K562 (cell line): ENCODE measurements at regions not wholly inside any gene's neighbourhood (a gene's known extent, or its start where the extent isn't known, plus 50 kb on each side); places are given as distances from the start of the nearest gene placed in this dataset.

Source experiments
- ATAC-seq: fragments of 200-7000 bp; cut with Tn5 transposase; 3 replicates; pipeline ENCODE4 v1.9.1; 2020; ENCODE audit warnings: moderate library complexity
- BruUV-seq: library from RNA; stranded (reverse); fragments of 400-500 nt; replicated peaks from 2 replicates; lab custom pipeline; 2021; lab: Mats Ljungman, UMichigan
- CTCF ChIA-PET: fragments of 300-600 bp; formaldehyde crosslinking; extraction: SDS; loops from one replicate; lab custom pipeline; 2021; ENCODE audit warnings: low intra/inter-chr PET ratio; lab: Yijun Ruan, JAX
- POLR2A ChIA-PET: fragments of 300-600, 350-650 bp; sonication (Branson Sonifier 250); formaldehyde crosslinking; extraction: SDS; loops from one replicate; lab custom pipeline; 2021; ENCODE audit warnings: antibody characterized with exemption, inconsistent platforms; lab: Yijun Ruan, JAX
- DNase-seq, 4 experiments: peaks; one replicate each; pipeline versions ENCODE4 v3.0.0 to v3.0.0-alpha.2; 2011 to 2018; ENCODE audit warnings: low spot score in 3 of 4, mixed read lengths in 3 of 4; ENCODE audit errors: extremely low read depth in 1 of 4
- FAIRE-seq: peaks from 2 replicates; lab custom pipeline; 2011; peaks lifted over from hg19 to GRCh38; lab: Jason Lieb, UNC
- H2AFZ ChIP-seq: 2 replicates; pipeline ENCODE4 v1.6.0; 2011; ENCODE audit warnings: low read depth, low read length, control low read depth, inconsistent platforms
- H3K27ac ChIP-seq: fragments of 200-600 bp; 3 replicates; pipeline ENCODE4 v1.8.0; 2011; ENCODE audit warnings: low read depth, mild to moderate bottlenecking, control low read depth, inconsistent platforms, low read length, moderate library complexity, mixed read lengths; ENCODE audit errors: extremely low read depth
- H3K27me3 ChIP-seq, 2 experiments: fragments of 300-600 bp in 1 of 2; 2 replicates in 1 of 2; 3 replicates in 1 of 2; pipeline versions ENCODE4 v1.6.0 to v1.8.0; 2011; ENCODE audit warnings: inconsistent platforms in 2 of 2, low read length in 2 of 2, mild to moderate bottlenecking in 1 of 2, mixed read lengths in 1 of 2, moderate library complexity in 1 of 2; ENCODE audit not compliant: control insufficient read depth in 2 of 2, insufficient read depth in 2 of 2
- H3K36me3 ChIP-seq: fragments of 300-600 bp; 3 replicates; pipeline ENCODE4 v1.8.0; 2011; ENCODE audit warnings: mild to moderate bottlenecking, low read length, inconsistent platforms; ENCODE audit not compliant: control insufficient read depth, insufficient read depth
- H3K4me1 ChIP-seq, 2 experiments: fragments of 200-600 bp in 1 of 2; replicated peaks in 1 of 2; 2 replicates in 1 of 2; 3 replicates in 1 of 2; pipeline versions ENCODE4 v1.5.1 to v1.8.0; 2011; ENCODE audit warnings: inconsistent platforms in 2 of 2, low read length in 2 of 2, mild to moderate bottlenecking in 1 of 2, mixed read lengths in 1 of 2, moderate library complexity in 1 of 2; ENCODE audit not compliant: control insufficient read depth in 2 of 2, insufficient read depth in 2 of 2
- H3K4me2 ChIP-seq: 2 replicates; pipeline ENCODE4 v1.6.1; 2011; ENCODE audit warnings: low read length, control low read depth, inconsistent platforms, mixed read lengths; ENCODE audit not compliant: insufficient read depth
- H3K4me3 ChIP-seq: fragments of 200-600 bp; sonication (generic), shearing (Covaris generic); 2 replicates; pipeline ENCODE4 v1.5.1; 2016; ENCODE audit warnings: control low read depth, inconsistent platforms
- H3K79me2 ChIP-seq: fragments of 200-600 bp; 3 replicates; pipeline ENCODE4 v1.8.0; 2011; ENCODE audit warnings: low read length, inconsistent platforms; ENCODE audit not compliant: control insufficient read depth, insufficient read depth
- H3K9ac ChIP-seq, 2 experiments: 2 replicates each; pipeline versions ENCODE4 v1.6.0 to v1.6.1; 2011; ENCODE audit warnings: low read depth in 2 of 2, low read length in 2 of 2, control low read depth in 1 of 2, inconsistent platforms in 1 of 2, mild to moderate bottlenecking in 1 of 2, mixed read lengths in 1 of 2; ENCODE audit not compliant: insufficient read depth in 1 of 2
- H3K9me1 ChIP-seq: one replicate; pipeline ENCODE4 v1.6.0; 2011; ENCODE audit warnings: inconsistent platforms, mild to moderate bottlenecking, low read length, moderate library complexity; ENCODE audit not compliant: control insufficient read depth, insufficient read depth
- H3K9me3 ChIP-seq: replicated peaks from 2 replicates; pipeline ENCODE4 v1.5.1; 2011; ENCODE audit warnings: low read depth, low read length, inconsistent platforms; ENCODE audit not compliant: control insufficient read depth, insufficient read depth
- H4K20me1 ChIP-seq: replicated peaks from 2 replicates; pipeline ENCODE4 v1.6.1; 2011; ENCODE audit warnings: low read length, inconsistent platforms, mixed read lengths; ENCODE audit not compliant: control insufficient read depth, insufficient read depth
- CCNT2 ChIP-seq: IDR thresholded peaks from 2 replicates; pipeline ENCODE4 v1.6.1; 2011; ENCODE audit warnings: borderline replicate concordance, low read depth, mild to moderate bottlenecking, moderate library complexity, mixed read lengths, low read length; ENCODE audit not compliant: insufficient read length; ENCODE audit errors: extremely low read depth
- CTCF ChIP-seq, 3 experiments: IDR thresholded peaks in 2 of 3; conservative IDR thresholded peaks in 1 of 3; 2 replicates each; pipeline ENCODE4 v1.5.1; 2011 to 2012; ENCODE audit warnings: low read length in 3 of 3, mild to moderate bottlenecking in 3 of 3, control low read depth in 2 of 3, improper control_type of control experiment in 1 of 3, inconsistent platforms in 1 of 3, low read depth in 1 of 3, mixed read lengths in 1 of 3, moderate library complexity in 1 of 3; ENCODE audit not compliant: insufficient read depth in 2 of 3
- HDGF ChIP-seq: fragments of 450-650 bp; IDR thresholded peaks from 2 replicates; pipeline ENCODE4 v1.6.1; 2016
- HNRNPK ChIP-seq: fragments of 200-400 bp; formaldehyde crosslinking; IDR thresholded peaks from one replicate; pipeline ENCODE4 v1.6.1; 2018; ENCODE audit warnings: mild to moderate bottlenecking, low read depth, low read length; ENCODE audit not compliant: poor library complexity, severe bottlenecking
- KDM1A ChIP-seq, 2 experiments: fragments of 450-650 bp; IDR thresholded peaks; 2 replicates each; pipeline ENCODE4 v1.6.1; 2016; ENCODE audit warnings: mild to moderate bottlenecking in 2 of 2
- KDM2B ChIP-seq: fragments of 250-450 bp; sonication (Bioruptor Pico); IDR thresholded peaks from 2 replicates; pipeline ENCODE4 v1.8.0; 2021; ENCODE audit warnings: mild to moderate bottlenecking, moderate library complexity
- YY1 ChIP-seq, 3 experiments: IDR thresholded peaks; 2 replicates each; pipeline ENCODE4 v1.6.1; 2011; ENCODE audit warnings: low read length in 2 of 3, mild to moderate bottlenecking in 2 of 3, moderate library complexity in 2 of 3, borderline replicate concordance in 1 of 3, control low read depth in 1 of 3, low read depth in 1 of 3; ENCODE audit not compliant: insufficient read depth in 3 of 3, insufficient replicate concordance in 2 of 3, control insufficient read depth in 1 of 3, insufficient read length in 1 of 3; ENCODE audit errors: extremely low read depth in 1 of 3
- ZEB2 ChIP-seq: fragments of 450-650 bp; IDR thresholded peaks from 2 replicates; pipeline ENCODE4 v1.6.1; 2016
- ZNF398 ChIP-seq: fragments of 250-450 bp; sonication (Bioruptor Pico); IDR thresholded peaks from 2 replicates; pipeline ENCODE4 v1.8.0; 2021; ENCODE audit warnings: moderate library complexity, mild to moderate bottlenecking, inconsistent platforms
- WGBS: fragments of 100-300 bp; shearing (Covaris generic); methylation state at CpG from one replicate; pipeline ENCODE4 v1.1.6; 2016; ENCODE audit warnings: low coverage, mixed read lengths; ENCODE audit not compliant: insufficient coverage; ENCODE audit errors: missing lambda C conversion rate; 5-methylcytosine and 5-hydroxymethylcytosine counted together
- in situ Hi-C: fragments of 300-500 bp; cut with MboI; formaldehyde crosslinking; loops from 4 replicates; pipeline ENCODE4 v1.15.0; 2018; ENCODE audit warnings: inconsistent platforms, mixed read lengths
- intact Hi-C: fragments of 100-400 bp; cut with micrococcal nuclease; formaldehyde crosslinking; loops from 2 replicates; pipeline ENCODE4 v1.14.2; 2022

GRCh38 chr21:35510294-35510693 lies 461.2 kb upstream of the RUNX1 start:
- intact Hi-C loops: loop anchor here (10.0 kb wide), 1 partner anchor 335 kb away; no protein-coding TSS in a partner anchor
- Histone ChIP-seq H3K27me3 (no peaks in the 10 kb centered on the region), H3K9me1 (no peaks in the 10 kb centered on the region), H3K79me2 (no peaks in the 10 kb centered on the region), H3K27ac (no peak overlapping the region), H4K20me1 (no peaks in the 10 kb centered on the region), H3K9ac (no peak overlapping the region), H3K9me3 (no peaks in the 10 kb centered on the region), H3K4me1 (peaks cover 3 to 29% of the 10 kb centered on the region in 2 experiments; a peak in 3 of 5 replicates), H3K36me3 (no peaks in the 10 kb centered on the region), H3K4me2 (no peak overlapping the region), H2AFZ (no peak overlapping the region), H3K4me3 (no peak overlapping the region)
- ChIA-PET CTCF (interaction anchor here (0.6 kb wide), 1 partner anchor 20 kb away, joined by 3 read pairs; no protein-coding TSS in a partner anchor), POLR2A (interaction anchor here (0.7 to 1.4 kb wide), 2 partner anchors 9 to 187 kb away, joined by 3 read pairs; no protein-coding TSS in a partner anchor)
- FAIRE-seq (no peak), DNase-seq (no peak), ATAC-seq (no peak)
- WGBS: 42% methylated on average over 2 of the region's 2 CpGs
- no TSS peak for BruUV-seq
- in situ Hi-C loops: no loop called here
- TF ChIP-seq KDM2B (CRISPR knock-in tag) (no peak), HDGF (no peak), YY1 (IDR thresholded peaks at IDR 0.05; ENCODE audit: borderline replicate concordance in 1 of 3, control insufficient read depth in 1 of 3, extremely low read depth in 1 of 3, insufficient read depth in 3 of 3, insufficient read length in 1 of 3, insufficient replicate concordance in 2 of 3, low read depth in 1 of 3, low read length in 2 of 3) (no peak), ZNF398 (CRISPR knock-in tag) (no peak), CTCF (IDR thresholded peaks at IDR 0.05 in 2 of 3, conservative IDR thresholded peaks at IDR 0.05 in 1 of 3; ENCODE audit: insufficient read depth in 2 of 3, low read depth in 1 of 3, low read length in 3 of 3) (no peak), ZEB2 (no peak), HNRNPK (no peak), CCNT2 (no peak), KDM1A (IDR thresholded peaks at IDR 0.05) (no peak)
